ENCODE measurements at regions not wholly inside any gene's neighbourhood (a gene's known extent, or its start where the extent isn't known, plus 50 kb on each side); places are given as distances from the start of the nearest gene placed in this dataset.

DNA sequence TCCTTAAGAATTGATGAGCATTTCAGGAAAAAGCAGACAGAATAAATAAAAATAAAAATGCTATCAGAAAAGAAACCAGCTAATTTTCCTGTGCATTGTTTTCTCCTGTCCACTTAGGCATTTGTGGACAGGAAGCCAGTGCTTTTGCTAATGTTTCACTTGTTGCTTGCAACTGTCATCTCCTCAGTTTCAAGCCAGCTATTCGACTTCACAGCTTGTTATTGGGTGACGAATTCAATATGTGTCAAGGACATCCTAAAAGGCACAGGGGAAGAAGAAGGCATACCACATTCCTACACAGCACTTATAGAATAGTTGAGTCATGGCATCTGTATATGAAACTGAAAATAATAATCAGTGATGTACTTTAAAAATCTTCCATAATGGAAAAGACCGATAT is 530.6 kb upstream of the KIRREL3 start:
- DNase-seq = no peak

DNA sequence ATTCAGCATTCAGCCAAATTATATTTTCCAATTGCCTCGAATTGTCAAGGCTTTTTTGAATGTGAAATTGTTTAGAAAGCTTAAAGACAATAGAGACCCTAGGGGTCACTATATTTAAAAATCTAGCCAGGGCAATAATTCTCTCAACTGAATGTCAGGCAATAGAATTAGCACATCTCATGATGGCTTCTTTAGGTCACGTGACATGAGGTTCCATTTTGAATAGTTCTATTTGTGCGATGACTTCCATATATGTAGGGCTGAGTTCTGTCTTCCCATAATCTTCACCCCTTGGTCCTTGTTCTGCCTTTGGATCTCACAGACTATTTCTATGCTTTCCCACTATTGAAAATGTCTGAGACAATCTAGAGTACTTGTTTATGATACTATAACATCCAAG is 527.7 kb upstream of the KIRREL3 start:
- peak; percentile 10 for DNase-seq

DNA sequence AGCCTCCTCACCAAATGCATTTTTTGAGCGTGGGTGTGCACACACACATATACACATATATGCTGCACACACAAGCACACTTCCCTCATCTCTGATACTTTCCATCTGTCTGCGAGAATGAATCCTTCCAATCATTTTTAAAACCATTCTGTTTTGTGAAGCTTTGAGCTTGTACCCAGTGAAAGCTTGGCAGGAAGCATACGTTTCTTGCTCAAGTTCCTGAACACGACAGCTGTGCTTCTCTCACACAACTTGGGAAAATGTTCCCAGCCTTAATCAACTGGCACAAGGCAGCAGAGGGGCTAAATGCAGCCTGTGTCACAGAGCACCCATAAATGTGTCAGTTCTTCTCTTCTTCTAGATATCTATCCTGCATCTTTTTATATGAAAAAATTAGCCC is 524.0 kb upstream of the KIRREL3 start:
- DNase-seq = no peak

DNA sequence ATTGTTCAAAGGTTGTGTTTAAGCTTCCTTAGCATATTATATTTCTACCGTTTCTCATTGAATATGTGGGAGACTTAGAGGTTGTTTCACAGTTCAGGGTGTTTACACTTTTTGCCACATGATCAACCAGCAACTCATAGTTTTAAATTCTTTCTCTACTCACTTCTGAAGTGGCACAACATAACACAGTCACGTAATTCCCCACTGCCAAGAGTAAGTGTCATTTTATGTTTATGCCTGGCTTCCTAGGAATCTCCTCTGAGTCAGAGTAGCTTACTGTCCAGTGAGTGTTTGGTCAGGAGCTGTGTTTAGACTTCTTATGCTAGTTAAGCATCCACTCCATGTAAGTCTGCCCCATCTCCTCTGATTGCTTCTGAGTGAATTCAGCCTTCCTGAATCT is 520.8 kb upstream of the KIRREL3 start:
- DNase-seq = no peak

DNA sequence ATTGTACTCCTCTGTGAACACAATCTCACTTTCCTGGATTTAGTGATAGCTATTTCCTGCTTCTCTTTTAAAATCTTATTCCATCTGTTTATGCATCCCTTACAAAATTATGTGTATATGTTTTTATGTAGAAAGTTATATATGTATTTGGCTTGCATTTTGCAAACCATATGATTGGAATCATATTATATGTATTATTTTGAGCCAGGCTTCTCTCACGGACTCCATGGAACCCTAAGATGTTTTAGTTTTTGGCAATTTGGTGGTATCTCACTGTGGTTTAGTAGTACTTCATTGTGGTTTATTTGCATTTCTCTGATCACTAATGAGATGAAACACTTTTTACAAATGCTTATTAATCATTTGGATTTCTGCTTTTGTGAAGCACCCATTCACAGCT is 507.3 kb upstream of the KIRREL3 start:
- no peak for DNase-seq

DNA sequence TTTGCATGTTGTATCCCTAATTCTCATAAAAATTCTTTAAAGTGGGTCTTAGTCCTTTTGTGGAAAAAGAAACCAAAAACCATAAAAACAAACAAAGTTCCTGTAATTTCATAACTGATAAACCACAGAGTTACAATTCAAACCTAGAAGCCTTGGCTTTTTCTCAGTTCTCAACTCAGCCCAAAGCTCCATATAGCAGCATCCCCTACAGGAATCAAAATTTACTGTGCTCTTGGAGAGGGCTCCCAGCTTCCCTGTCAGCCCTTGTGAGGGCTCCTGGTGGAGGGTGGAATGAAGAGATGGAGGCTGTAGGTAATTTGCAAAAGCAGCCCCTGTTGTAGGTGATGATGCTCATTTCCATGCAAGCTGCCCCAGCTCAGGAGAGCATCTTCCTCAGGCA is 506.1 kb upstream of the KIRREL3 start:
- no peak for DNase-seq

DNA sequence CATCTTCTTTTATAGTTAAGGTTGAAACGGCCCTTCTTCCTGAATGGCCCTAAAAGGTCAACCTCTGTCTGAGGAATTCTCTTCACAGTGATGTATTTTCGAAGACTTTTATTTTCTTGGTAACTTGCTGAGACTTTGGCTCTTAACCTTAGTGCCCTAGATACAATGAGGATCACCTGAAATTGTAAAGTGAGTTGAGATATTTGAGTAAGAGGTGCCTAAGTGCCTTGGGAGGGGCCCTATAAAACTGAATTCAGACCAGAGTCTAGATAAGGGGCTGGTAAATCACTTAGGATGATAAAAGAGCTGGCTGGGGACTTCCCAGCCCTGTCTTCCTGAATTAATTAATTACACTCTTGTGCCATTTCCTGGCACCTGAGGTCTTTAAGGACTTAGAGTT is 505.6 kb upstream of the KIRREL3 start:
- no peak for DNase-seq

DNA sequence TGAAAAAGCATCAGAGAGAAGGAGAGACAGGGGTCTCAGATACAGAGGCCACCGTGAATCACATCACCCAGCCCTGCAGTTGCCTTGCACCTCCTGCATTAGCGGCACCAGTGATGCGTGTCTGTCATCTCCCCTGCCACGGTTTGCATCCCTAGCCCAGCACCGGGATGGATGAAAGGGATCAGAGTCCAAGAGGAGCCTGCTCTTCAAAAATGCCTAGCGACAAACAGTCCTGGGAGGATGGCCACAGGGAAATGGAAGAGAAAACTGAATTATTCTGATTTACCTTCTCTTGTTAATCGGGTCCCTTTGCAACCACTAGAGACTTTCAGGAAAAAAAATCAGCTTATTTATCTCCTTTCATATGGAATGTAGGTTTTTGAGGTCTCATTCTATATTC is 495.6 kb upstream of the KIRREL3 start:
- no peak for DNase-seq

DNA sequence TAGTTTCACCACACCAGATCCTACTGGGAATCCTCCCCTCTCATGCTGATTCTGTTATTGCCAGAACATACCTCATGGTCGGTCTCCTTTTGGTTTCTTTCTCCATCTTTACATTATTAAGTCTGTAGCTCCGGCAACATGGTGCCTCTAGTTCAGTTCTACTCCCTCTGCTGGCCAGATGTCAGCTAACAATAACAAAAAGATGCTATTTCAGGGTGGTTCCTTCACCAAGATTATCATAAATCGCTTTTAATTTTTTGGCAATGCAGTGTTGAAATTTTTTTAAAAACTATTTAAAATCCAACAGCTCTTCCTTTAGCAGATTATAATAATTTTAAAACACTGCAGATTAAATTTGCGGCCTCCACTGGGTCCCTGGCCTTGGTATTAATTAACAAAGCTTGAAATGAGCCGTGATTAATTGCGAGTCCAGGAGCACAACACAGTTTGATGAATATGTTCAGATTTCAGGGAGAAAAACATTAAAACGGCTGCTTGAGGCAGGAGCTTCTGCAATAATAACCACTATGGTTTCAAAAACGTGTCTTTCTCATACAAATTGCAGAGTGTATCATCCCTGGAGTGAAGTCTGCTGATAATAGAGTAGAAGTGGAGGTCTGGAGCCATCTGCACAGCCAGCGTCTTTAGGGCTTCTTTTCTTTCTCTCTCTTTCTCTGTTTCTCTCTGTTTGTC is 492.9 kb upstream of the KIRREL3 start:
- DNase-seq = peak; percentile 35

DNA sequence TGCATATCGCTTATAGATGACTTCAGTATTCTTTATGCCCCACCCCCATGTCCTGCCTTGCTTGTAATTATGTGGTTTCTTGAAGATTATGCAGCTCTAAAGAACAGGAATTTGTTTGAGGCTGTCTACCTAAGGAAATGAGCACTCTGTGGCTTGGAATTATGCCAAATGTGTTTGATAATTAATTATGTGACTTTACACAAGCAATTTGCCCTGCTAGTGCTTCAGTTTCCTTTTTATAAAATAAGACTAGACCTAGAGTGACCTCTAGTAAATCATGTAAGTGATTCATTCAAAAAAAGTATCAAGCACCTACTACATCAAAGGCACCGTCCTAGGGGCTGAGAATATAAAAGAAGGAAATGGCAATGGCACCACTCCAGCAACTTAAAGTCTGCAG is 491.5 kb upstream of the KIRREL3 start:
- DNase-seq = no peak

DNA sequence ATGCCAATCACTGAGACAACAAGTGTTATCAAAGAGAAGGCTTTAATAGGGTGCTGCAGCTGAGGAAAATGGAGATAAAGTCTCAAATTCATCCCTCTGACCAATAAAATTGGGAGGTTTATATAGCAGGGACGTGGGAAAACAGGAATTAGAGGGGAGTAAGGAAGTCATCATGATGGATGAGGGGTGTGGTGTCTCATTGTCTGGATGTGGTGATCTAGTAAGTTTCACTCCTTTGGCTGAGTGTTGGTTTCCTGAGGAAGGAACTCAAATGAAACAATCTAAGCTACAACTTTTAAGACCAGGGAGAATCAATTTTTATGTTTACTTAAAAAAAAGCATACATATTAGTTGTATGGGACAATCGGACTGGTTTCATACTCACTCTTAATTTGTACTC is 491.0 kb upstream of the KIRREL3 start:
- DNase-seq = no peak

DNA sequence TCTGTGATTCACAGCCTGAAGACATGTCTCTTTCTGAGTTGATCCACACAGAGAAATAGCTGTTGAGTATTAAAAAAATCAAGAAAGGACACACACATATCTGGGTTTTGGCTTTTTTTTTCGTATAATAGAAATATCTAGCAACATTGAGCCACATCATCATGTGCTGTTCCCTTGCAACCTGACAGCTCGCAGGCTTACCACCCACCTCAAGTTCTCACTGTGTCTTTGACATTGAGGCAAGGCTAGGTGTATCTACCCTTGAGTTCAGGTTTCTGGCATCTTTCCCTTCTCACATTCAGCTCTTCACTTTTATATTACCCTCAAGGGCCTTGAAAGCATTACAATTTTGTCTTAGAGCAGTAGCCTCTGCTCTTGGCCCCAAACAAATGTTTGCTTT is 490.3 kb upstream of the KIRREL3 start:
- DNase-seq = no peak

DNA sequence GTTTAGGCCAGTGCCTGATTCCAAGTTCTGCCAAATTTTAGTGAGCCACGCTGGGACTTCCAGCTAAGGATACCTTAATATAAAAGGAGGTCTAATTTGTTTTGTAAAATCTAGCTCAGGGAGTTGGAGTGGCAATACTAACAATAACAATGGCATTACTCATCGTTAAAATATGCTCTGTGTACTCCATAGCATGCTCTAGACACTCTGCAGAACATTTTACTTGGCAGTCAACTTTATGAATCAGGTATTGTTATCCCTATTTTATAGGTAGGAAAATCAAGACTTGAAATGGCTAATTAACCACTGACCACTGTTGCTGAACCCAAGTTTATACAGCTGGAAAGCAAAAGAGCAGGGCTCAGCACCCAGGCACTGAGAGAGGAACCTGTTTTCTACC is 485.0 kb upstream of the KIRREL3 start:
- DNase-seq = no peak

DNA sequence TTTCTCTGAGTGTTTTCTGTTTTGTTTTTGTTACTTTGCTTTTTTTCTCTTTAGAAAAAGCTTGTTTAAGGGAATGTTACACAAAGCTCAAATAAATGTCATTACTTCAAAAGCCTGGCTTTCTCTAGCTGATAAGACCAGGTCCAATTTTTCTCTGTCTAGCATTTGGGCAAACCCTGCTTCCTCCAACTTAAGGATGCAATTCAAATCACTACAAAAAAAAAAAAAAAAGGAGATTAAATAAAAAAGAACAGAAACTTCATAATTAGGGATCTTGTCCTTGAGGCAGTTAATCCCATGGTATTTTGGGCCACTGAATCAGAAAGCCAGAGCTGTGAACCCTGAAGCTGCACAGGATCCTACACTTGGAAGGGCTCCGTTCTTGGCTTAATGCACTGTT is 480.8 kb upstream of the KIRREL3 start:
- DNase-seq = no peak

DNA sequence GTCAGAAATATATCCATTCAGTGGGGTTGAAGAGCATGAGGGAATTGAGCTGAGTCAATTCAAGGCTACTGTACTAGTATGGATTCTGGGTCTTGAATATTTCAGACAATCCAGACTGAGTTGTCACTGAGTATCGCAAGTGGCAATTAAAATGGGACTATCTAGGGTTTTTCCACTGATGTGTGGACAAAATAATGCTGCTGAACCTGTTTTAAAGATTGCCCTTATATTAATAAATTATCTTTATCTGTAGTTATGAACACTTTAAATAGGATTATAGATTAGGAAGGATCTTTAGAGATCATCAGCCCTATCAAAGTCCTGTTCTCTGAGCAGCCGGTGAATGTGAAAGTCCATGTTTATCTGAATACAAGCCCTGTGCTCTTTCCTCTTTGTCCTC is 478.3 kb upstream of the KIRREL3 start:
- DNase-seq = no peak

DNA sequence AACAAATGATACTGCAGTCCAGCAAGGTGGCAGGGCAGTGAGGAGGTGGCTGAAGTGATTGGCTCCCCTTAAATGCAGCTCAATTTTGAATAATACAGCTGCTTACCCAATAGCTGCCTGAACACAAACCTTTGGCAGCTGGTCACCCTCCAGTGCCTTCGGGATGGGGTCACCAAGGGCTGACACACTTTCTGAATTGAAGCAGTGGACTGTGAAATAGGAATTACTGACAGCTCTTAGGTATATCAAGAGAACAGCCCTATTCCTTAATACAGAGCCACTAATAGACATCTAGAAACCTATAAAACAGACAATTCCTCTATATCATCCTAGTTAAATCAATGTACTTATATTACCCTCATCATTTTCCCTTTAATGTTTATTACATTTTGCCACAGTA is 474.2 kb upstream of the KIRREL3 start:
- no peak for DNase-seq

DNA sequence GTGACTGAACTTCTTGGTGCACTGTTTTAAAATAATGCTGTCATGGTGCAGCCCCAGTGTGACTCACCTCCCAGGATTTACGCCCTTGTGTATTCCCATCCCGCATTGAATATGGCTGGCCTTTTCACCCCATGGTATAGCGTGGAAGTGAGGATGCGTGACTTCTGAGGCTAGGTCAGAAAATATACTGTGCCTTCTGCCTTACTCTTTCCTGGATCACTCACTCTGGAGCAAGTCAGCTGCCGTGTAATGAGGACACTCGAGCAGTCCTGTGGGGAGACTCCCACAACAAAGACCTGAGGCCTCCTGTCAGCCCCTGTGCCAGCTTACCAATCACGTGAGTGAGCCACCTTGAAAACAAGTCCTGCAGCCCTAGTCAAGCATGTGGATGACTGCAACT is 471.9 kb upstream of the KIRREL3 start:
- no peak for DNase-seq

DNA sequence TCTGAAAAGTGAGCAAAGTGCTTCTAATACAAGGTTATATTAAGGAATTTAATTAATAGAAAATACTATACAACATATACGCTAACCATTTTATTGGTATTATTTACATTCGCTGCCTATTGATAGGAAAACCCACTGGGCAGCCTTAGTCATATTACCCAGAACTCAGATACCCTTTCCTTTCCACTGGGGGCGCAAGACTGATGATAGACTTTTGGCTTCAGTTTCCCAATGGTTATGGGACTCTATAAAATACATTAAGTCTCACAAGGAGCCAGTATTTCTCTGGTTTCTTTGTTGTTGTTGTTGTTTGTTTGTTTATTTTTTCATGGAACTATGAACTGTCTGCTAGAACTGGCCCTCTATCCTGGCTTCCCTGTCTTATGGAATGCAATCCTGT is 471.1 kb upstream of the KIRREL3 start:
- DNase-seq = no peak

DNA sequence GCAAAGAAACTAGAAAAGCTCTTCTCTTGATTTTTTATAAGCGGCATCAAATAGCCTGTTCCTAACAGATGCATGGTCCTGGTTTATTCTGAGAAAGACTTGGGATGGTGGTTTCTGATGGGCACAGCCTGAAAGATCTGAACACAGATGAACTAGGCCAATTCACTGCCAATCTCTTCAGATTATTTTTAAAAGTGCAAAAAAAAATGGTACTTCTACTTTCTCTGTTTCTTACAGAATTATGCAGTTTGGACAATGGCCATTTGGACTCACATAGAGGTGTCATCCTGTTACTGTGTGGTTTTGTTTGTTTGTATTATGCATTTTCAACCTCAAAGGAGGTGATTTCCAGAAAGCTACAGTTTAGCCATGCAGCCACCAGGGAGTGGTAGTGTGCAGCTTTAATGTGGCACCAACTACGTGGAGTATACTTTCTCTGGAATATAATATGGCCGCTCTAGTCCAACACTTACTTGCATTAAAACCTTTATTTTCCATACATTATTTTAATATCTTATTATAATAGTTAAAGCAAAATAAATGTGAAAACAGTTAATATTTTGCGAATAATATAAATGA is 469.8 kb upstream of the KIRREL3 start:
- DNase-seq = no peak

DNA sequence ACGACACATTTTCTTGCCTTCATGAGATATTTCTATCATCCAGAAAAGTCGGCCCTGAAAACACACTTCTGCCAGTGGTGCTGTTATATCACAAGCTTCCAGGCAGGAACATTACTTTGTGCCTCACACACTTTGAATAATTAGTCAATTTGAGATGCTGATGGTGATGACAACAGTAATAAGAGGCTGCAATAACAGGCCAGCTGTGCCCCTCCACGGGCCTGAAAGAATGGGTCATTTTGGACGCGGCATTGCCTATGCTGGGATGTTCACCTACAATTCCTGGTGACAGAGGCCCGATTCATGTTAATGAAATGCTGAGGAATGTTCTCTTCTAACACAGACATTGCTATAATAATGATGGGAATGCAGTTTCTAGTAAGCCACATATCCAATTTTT is 463.8 kb upstream of the KIRREL3 start:
- DNase-seq = no peak

DNA sequence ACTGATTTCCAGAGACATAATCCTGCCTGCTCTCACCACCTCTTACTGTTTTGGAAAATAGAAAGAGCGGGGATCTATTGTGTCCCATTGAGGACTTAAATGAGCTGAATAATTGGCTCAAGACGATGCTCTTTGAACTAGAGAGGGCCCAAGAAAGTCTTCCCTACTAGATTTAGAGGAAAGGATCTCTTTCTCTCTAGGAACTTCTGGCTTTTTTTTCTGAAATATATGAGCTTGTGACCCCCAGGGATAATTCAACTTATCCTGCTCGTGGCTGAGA is 461.4 kb upstream of the KIRREL3 start:
- DNase-seq = no peak

DNA sequence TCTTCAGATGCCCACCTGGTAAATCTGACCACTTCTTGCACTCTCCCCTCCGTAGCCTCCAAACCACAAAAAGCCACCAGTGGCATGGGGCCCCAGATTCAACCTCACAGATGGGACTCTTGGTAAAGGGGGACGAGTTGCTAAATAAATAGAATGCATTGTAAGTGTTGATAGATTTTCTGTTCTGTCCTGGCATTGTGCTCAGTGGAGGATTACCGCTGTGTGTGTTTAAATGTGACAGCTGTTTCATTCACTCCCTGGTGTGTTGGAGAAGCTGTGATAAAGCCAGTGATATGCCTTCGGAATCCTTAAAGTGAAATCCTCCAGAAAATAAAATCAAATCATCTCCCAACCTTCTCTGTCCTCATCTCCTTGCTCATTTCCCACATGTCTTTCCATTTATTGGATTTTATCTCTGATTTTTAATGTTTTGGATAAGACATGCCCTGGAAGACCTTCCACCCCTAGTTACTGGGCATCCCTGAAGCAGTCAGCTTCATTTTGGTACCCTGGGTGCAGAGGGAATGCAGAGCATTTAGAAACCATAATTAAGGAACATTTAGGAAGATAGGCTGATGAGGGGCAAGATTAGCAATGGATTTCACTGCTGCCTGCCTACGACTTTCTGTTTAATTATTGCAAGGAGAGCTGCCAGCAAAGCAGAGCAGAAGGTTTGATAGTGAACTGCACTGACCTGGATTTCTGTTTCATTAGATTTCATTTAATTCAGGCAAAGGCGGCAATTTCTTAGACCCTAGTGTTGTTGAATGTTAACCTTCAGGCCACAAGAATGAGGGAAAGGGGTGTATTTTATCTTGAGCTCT is 460.9 kb upstream of the KIRREL3 start:
- peak; percentile 24 for DNase-seq

DNA sequence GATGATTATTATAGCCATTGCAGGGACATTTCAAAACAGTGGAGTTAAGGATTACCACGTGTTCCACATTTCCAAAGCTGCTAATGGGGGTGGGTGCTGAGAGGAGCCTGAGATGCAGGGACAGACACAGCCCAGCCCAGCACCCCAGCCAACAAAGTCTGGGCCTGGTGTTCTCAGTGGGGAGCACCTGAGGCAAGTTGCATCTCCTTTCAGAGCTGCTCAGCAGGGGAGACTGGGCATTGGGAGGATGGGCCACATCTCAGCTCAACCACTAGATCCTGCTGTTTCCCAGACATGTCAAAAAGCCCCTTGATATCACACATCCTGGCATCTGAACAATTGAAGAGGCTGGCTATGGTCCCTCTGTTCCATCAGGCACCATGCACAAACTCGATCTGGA is 458.0 kb upstream of the KIRREL3 start:
- DNase-seq = no peak

DNA sequence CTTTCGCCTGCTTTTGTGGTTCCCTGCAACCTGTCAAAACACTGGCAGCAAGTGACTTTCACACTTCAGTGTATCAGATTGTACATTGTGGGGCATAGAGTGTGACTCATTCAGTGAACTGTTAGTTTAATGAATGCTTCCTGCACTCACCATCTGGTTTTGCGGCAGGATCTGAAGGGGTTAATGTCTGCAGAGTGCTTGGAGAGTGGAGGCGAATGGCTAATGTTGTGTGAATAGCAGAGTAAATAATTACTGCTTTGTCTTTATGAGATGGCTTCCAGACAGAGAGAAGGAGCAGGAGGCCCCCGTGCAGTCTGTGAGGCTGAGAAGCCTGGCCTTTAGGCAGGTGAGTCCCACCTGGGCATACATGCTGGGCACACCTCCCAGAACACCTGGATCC is 454.3 kb upstream of the KIRREL3 start:
- DNase-seq = peak; percentile 73

DNA sequence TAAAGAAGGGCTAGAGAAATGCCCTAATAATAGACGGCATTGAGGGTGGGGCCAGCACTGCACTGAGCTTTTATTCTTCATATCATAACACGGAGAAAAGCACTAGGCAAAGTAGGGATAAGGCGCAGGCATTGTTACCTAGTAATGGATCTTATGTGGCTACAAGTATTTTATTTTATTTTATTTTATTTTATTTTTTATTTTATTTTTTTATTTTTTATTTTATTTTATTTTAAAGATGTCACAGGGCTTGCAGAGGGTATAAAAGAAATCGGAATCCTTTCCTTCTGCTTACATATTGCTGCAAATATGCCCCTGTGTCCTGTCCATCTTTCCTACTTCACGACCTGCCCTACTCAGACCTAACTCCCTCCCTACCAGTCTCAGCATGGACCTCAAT is 452.0 kb upstream of the KIRREL3 start:
- DNase-seq = no peak

Data from NCI-H2171 treated with DMSO at 0.1 percent for 48 hours (cell line).